ENCODE measurements at regions not wholly inside any gene's neighbourhood (a gene's known extent, or its start where the extent isn't known, plus 50 kb on each side); places are given as distances from the start of the nearest gene placed in this dataset.
"Not testable (repeated sequence)": the region's sequence is repeated elsewhere in the genome, so short reads cannot be mapped to it uniquely, and the experiment has no call there.

GRCh38 chrX:35221391-35221790 is 278.8 kb downstream of the FAM47B start:
- H3K36me3 ChIP-seq; H3K9me3 ChIP-seq; ATAC-seq; intact Hi-C loops (cut with DNase I); H3K27ac ChIP-seq; DNase-seq; H3K4me3 ChIP-seq; H3K4me1 ChIP-seq; H3K27me3 ChIP-seq: not testable (repeated sequence)
- 91 to 93% methylated on average over 26 of the region's 26 CpGs for WGBS, 2 donors

- intact Hi-C loops (cut with DNase I): no loop called here
- Histone ChIP-seq H3K36me3 (no peaks in the 10 kb centered on the region), H3K4me1 (no peaks in the 10 kb centered on the region), H3K9me3 (peaks cover 0 to 8% (median 0%) of the 10 kb centered on the region in 11 donors), H3K27me3 (no peaks in the 10 kb centered on the region), H3K27ac (no peak overlapping the region), H3K4me3 (no peak overlapping the region)
- 90 to 94% methylated on average over 3 of the region's 3 CpGs for whole genome bisulfite sequencing, 2 donors
- DNase-seq: no peak
- no peak for ATAC-seq
- TF ChIP-seq CTCF (IDR thresholded peaks at IDR 0.05): no peak
Measured at GRCh38 chrX:35244088-35244741, 301.6 kb downstream of the FAM47B start.

GRCh38 chrX:35244796-35245508 is 302.4 kb downstream of the FAM47B start:
- no peak overlapping the region for H3K27ac ChIP-seq
- intact Hi-C loops (cut with DNase I): no loop called here
- no peaks in the 10 kb centered on the region for H3K4me1 ChIP-seq
- H3K9me3 ChIP-seq: peaks cover 0 to 8% (median 0%) of the 10 kb centered on the region in 11 donors
- DNase-seq (no peak), ATAC-seq (no peak)
- 71 to 78% methylated on average over 10 to 11 of the region's 11 CpGs for WGBS, 2 donors
- no peaks in the 10 kb centered on the region for H3K27me3 ChIP-seq
- TF ChIP-seq CTCF (IDR thresholded peaks at IDR 0.05): no peak
- no peaks in the 10 kb centered on the region for H3K36me3 ChIP-seq
- no peak overlapping the region for H3K4me3 ChIP-seq

- peaks cover 0 to 8% (median 0%) of the 10 kb centered on the region in 11 donors for H3K9me3 ChIP-seq
- intact Hi-C loops (cut with DNase I): no loop called here
- H3K4me1 ChIP-seq: no peaks in the 10 kb centered on the region
- H3K36me3 ChIP-seq: no peaks in the 10 kb centered on the region
- H3K4me3 ChIP-seq: no peak overlapping the region
- WGBS, 2 donors: 13 to 14% methylated on average over 1 of the region's 1 CpG
- H3K27ac ChIP-seq: no peak overlapping the region
- ATAC-seq: no peak
- TF ChIP-seq CTCF (IDR thresholded peaks at IDR 0.05): no peak
- DNase-seq: no peak
- H3K27me3 ChIP-seq: peaks cover 0 to 8% (median 0%) of the 10 kb centered on the region in 7 donors
Measured at GRCh38 chrX:35251226-35251625, 308.6 kb downstream of the FAM47B start.

- Histone ChIP-seq H3K27me3 (no peaks in the 10 kb centered on the region), H3K27ac (no peak overlapping the region), H3K4me1 (no peaks in the 10 kb centered on the region), H3K9me3 (no peaks in the 10 kb centered on the region), H3K4me3 (no peak overlapping the region), H3K36me3 (no peaks in the 10 kb centered on the region)
- intact Hi-C loops (cut with DNase I): no loop called here
- DNase-seq (no peak), ATAC-seq (no peak)
- TF ChIP-seq CTCF (IDR thresholded peaks at IDR 0.05): no peak
- 92% methylated on average over 6 of the region's 6 CpGs for WGBS, 2 donors
Measured at GRCh38 chrX:35276115-35276514, 333.5 kb downstream of the FAM47B start.

All from heart right ventricle (tissue), 16 donors.